Thyroid gland (tissue), 4 donors: ENCODE measurements at regions not wholly inside any gene's neighbourhood (a gene's known extent, or its start where the extent isn't known, plus 50 kb on each side); places are given as distances from the start of the nearest gene placed in this dataset.

Source experiments
- DNase-seq, 2 donors: peaks; one replicate each; pipeline ENCODE4 v3.0.0-alpha.2; 2019
- H3K27ac ChIP-seq, 3 donors: fragments of 200-600 bp; sonication (generic); 1 replicate in 2 of 3; 2 replicates in 1 of 3; pipeline ENCODE4 v1.5.1; 2016 to 2019; ENCODE audit warnings: mild to moderate bottlenecking in 1 of 3, moderate library complexity in 1 of 3
- H3K27me3 ChIP-seq: fragments of 200-600 bp; sonication (generic); one replicate; pipeline ENCODE4 v1.5.1; 2019
- H3K36me3 ChIP-seq, 2 donors: fragments of 200-600 bp; sonication (generic); one replicate each; pipeline ENCODE4 v1.5.1; 2016 to 2019
- H3K4me1 ChIP-seq, 2 donors: fragments of 200-600 bp; sonication (generic); one replicate each; pipeline ENCODE4 v1.5.1; 2017 to 2019
- H3K4me3 ChIP-seq, 3 donors: fragments of 200-600 bp; sonication (generic); replicated peaks in 1 of 3; 1 replicate in 2 of 3; 2 replicates in 1 of 3; pipeline ENCODE4 v1.5.1; 2016; ENCODE audit warnings: mild to moderate bottlenecking in 1 of 3
- H3K9me3 ChIP-seq: fragments of 200-600 bp; sonication (generic); one replicate; pipeline ENCODE4 v1.5.1; 2017
- CTCF ChIP-seq, 6 experiments: fragments of 200-600 bp in 3 of 6; fragments of 450-650 bp in 3 of 6; sonication (generic) in 3 of 6; IDR thresholded peaks; one replicate each; pipeline ENCODE4 v1.5.1; 2016 to 2019; ENCODE audit warnings: antibody characterized with exemption in 6 of 6, mild to moderate bottlenecking in 2 of 6, inconsistent platforms in 1 of 6, moderate library complexity in 1 of 6
- POLR2A ChIP-seq, 2 donors: fragments of 450-650 bp; IDR thresholded peaks; one replicate each; pipeline ENCODE4 v1.6.1; 2017; ENCODE audit warnings: antibody characterized with exemption in 2 of 2, mild to moderate bottlenecking in 2 of 2, moderate library complexity in 1 of 2
- WGBS, 2 donors: methylation state at CpG; one replicate each; pipeline ENCODE4 v1.1.5; 2017; 5-methylcytosine and 5-hydroxymethylcytosine counted together
- intact Hi-C: fragments of 100-400 bp; cut with DNase I; formaldehyde crosslinking; loops from one replicate; pipeline ENCODE4 v1.15.1; 2023

- Histone ChIP-seq H3K27ac (no peak overlapping the region), H3K4me1 (no peaks in the 10 kb centered on the region), H3K4me3 (no peak overlapping the region), H3K36me3 (no peaks in the 10 kb centered on the region), H3K9me3 (no peaks in the 10 kb centered on the region), H3K27me3 (no peaks in the 10 kb centered on the region)
- 91 to 94% methylated on average over 4 of the region's 4 CpGs for WGBS, 2 donors
- intact Hi-C loops: no loop called here
- TF ChIP-seq CTCF (IDR thresholded peaks at IDR 0.05) (no peak), POLR2A (IDR thresholded peaks at IDR 0.05) (no peak)
- no peak for DNase-seq
Measured at GRCh38 chr7:37526623-37527022, 78.0 kb upstream of the ELMO1 start.

DNA sequence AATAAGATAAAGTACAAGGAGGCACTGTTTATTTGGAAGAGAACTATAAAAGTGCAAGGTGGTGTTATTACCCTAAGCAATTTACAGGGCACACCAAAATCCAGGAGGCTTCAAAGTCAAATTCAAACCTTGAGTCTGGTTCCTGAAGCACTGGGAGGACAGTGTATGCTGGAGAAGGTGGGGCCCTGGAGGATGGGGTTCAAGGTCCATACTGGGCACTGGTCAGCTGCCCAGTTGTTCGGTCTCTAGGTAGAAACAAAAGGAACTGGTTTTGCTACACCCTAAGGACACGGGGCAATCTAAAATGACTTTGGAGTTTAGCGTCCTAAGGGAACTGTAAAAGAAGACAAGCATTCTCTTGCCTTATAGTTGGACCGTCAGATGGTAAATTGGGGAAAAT lies 78.4 kb upstream of the ELMO1 start:
- TF ChIP-seq POLR2A (IDR thresholded peaks at IDR 0.05): no peak
- no peak for TF ChIP-seq CTCF (IDR thresholded peaks at IDR 0.05)
- H3K4me3 ChIP-seq: no peak overlapping the region
- intact Hi-C loops: no loop called here
- no peaks in the 10 kb centered on the region for H3K27me3 ChIP-seq
- H3K4me1 ChIP-seq: no peaks in the 10 kb centered on the region
- H3K27ac ChIP-seq: no peak overlapping the region
- no peak for DNase-seq
- H3K9me3 ChIP-seq: no peaks in the 10 kb centered on the region
- 92 to 97% methylated on average over 4 of the region's 4 CpGs for WGBS, 2 donors
- H3K36me3 ChIP-seq: no peaks in the 10 kb centered on the region

GRCh38 chr7:37531225-37531624 lies 82.6 kb upstream of the ELMO1 start:
- TF ChIP-seq POLR2A (IDR thresholded peaks at IDR 0.05): no peak
- TF ChIP-seq CTCF (IDR thresholded peaks at IDR 0.05): no peak
- Histone ChIP-seq H3K27me3 (no peaks in the 10 kb centered on the region), H3K4me3 (no peak overlapping the region), H3K36me3 (no peaks in the 10 kb centered on the region), H3K27ac (no peak overlapping the region), H3K4me1 (peaks cover 20 to 21% of the 10 kb centered on the region in 2 donors), H3K9me3 (no peaks in the 10 kb centered on the region)
- intact Hi-C loops: no loop called here
- 75 to 81% methylated on average over 6 of the region's 6 CpGs for WGBS, 2 donors
- no peak for DNase-seq

GRCh38 chr7:37532636-37533035 lies 84.0 kb upstream of the ELMO1 start:
- WGBS, 2 donors: 95 to 97% methylated on average over 3 of the region's 3 CpGs
- Histone ChIP-seq H3K27me3 (no peaks in the 10 kb centered on the region), H3K27ac (peak overlapping the region in 1 of 3 donors; percentile 39), H3K4me1 (peaks cover 30 to 31% of the 10 kb centered on the region in 2 donors), H3K9me3 (no peaks in the 10 kb centered on the region), H3K4me3 (no peak overlapping the region), H3K36me3 (no peaks in the 10 kb centered on the region)
- TF ChIP-seq CTCF (IDR thresholded peaks at IDR 0.05): no peak
- TF ChIP-seq POLR2A (IDR thresholded peaks at IDR 0.05): no peak
- intact Hi-C loops: no loop called here
- no peak for DNase-seq

GRCh38 chr7:37534893-37535610 lies 86.4 kb upstream of the ELMO1 start:
- TF ChIP-seq CTCF (IDR thresholded peaks at IDR 0.05) (peak in 1 of 6 experiments; percentile 17), POLR2A (IDR thresholded peaks at IDR 0.05) (peak in 1 of 2 donors; percentile 19)
- H3K9me3 ChIP-seq: no peaks in the 10 kb centered on the region
- no peaks in the 10 kb centered on the region for H3K36me3 ChIP-seq
- H3K4me3 ChIP-seq: no peak overlapping the region
- H3K27me3 ChIP-seq: no peaks in the 10 kb centered on the region
- DNase-seq: peak; percentile 57 to 64
- WGBS, 2 donors: 20 to 36% methylated on average over 7 of the region's 7 CpGs
- H3K27ac ChIP-seq: peak overlapping the region; percentile 86 to 96 (median 91)
- peaks cover 30 to 31% of the 10 kb centered on the region in 2 donors for H3K4me1 ChIP-seq
- intact Hi-C loops: no loop called here
